ENCODE measurements at regions not wholly inside any gene's neighbourhood (a gene's known extent, or its start where the extent isn't known, plus 50 kb on each side); places are given as distances from the start of the nearest gene placed in this dataset.

GRCh38 chr10:105549731-105550130, 908.6 kb downstream of the SORCS3 start:
- H3K79me2 ChIP-seq (ENCODE audit: control insufficient read depth, insufficient read depth, low read length, unreplicated experiment) = no peaks in the 10 kb centered on the region
- H3K4me1 ChIP-seq (ENCODE audit: control insufficient read depth, insufficient read depth, low read length, unreplicated experiment) = no peaks in the 10 kb centered on the region
- H3K4me3 ChIP-seq (ENCODE audit: low read depth, low read length) = no peak overlapping the region
- no peak overlapping the region for H3K27ac ChIP-seq (ENCODE audit: low read depth, low read length)
- no peaks in the 10 kb centered on the region for H3K36me3 ChIP-seq (ENCODE audit: insufficient read depth, low read length)
- H3K27me3 ChIP-seq (ENCODE audit: insufficient read depth, low read length) = no peaks in the 10 kb centered on the region
- no peak overlapping the region for H2AFZ ChIP-seq (ENCODE audit: low read length, unreplicated experiment)

GRCh38 chr10:105545101-105545500, 904.0 kb downstream of the SORCS3 start:
- no peak overlapping the region for H3K27ac ChIP-seq (ENCODE audit: low read depth, low read length)
- H3K79me2 ChIP-seq (ENCODE audit: control insufficient read depth, insufficient read depth, low read length, unreplicated experiment) = no peaks in the 10 kb centered on the region
- H3K4me3 ChIP-seq (ENCODE audit: low read depth, low read length) = no peak overlapping the region
- H3K36me3 ChIP-seq (ENCODE audit: insufficient read depth, low read length) = no peaks in the 10 kb centered on the region
- H2AFZ ChIP-seq (ENCODE audit: low read length, unreplicated experiment) = no peak overlapping the region
- no peaks in the 10 kb centered on the region for H3K27me3 ChIP-seq (ENCODE audit: insufficient read depth, low read length)
- no peaks in the 10 kb centered on the region for H3K4me1 ChIP-seq (ENCODE audit: control insufficient read depth, insufficient read depth, low read length, unreplicated experiment)

- Histone ChIP-seq H3K4me3 (ENCODE audit: low read depth, low read length) (no peak overlapping the region), H2AFZ (ENCODE audit: low read length, unreplicated experiment) (no peak overlapping the region), H3K4me1 (ENCODE audit: control insufficient read depth, insufficient read depth, low read length, unreplicated experiment) (no peaks in the 10 kb centered on the region), H3K27ac (ENCODE audit: low read depth, low read length) (no peak overlapping the region), H3K36me3 (ENCODE audit: insufficient read depth, low read length) (no peaks in the 10 kb centered on the region), H3K79me2 (ENCODE audit: control insufficient read depth, insufficient read depth, low read length, unreplicated experiment) (no peaks in the 10 kb centered on the region), H3K27me3 (ENCODE audit: insufficient read depth, low read length) (no peaks in the 10 kb centered on the region)
Measured at GRCh38 chr10:105540381-105540780, 899.3 kb downstream of the SORCS3 start.

GRCh38 chr10:105538874-105539273, 897.8 kb downstream of the SORCS3 start:
- H3K79me2 ChIP-seq (ENCODE audit: control insufficient read depth, insufficient read depth, low read length, unreplicated experiment) = no peaks in the 10 kb centered on the region
- no peak overlapping the region for H3K4me3 ChIP-seq (ENCODE audit: low read depth, low read length)
- H3K4me1 ChIP-seq (ENCODE audit: control insufficient read depth, insufficient read depth, low read length, unreplicated experiment) = no peaks in the 10 kb centered on the region
- H3K36me3 ChIP-seq (ENCODE audit: insufficient read depth, low read length) = no peaks in the 10 kb centered on the region
- no peak overlapping the region for H3K27ac ChIP-seq (ENCODE audit: low read depth, low read length)
- H3K27me3 ChIP-seq (ENCODE audit: insufficient read depth, low read length) = no peaks in the 10 kb centered on the region
- no peak overlapping the region for H2AFZ ChIP-seq (ENCODE audit: low read length, unreplicated experiment)

GRCh38 chr10:105535478-105535877, 894.4 kb downstream of the SORCS3 start:
- Histone ChIP-seq H2AFZ (ENCODE audit: low read length, unreplicated experiment) (no peak overlapping the region), H3K79me2 (ENCODE audit: control insufficient read depth, insufficient read depth, low read length, unreplicated experiment) (no peaks in the 10 kb centered on the region), H3K4me1 (ENCODE audit: control insufficient read depth, insufficient read depth, low read length, unreplicated experiment) (no peaks in the 10 kb centered on the region), H3K36me3 (ENCODE audit: insufficient read depth, low read length) (no peaks in the 10 kb centered on the region), H3K27me3 (ENCODE audit: insufficient read depth, low read length) (no peaks in the 10 kb centered on the region), H3K4me3 (ENCODE audit: low read depth, low read length) (no peak overlapping the region), H3K27ac (ENCODE audit: low read depth, low read length) (no peak overlapping the region)

GRCh38 chr10:105534086-105534485, 893.0 kb downstream of the SORCS3 start:
- H3K4me3 ChIP-seq (ENCODE audit: low read depth, low read length) = no peak overlapping the region
- H3K27ac ChIP-seq (ENCODE audit: low read depth, low read length) = no peak overlapping the region
- H3K27me3 ChIP-seq (ENCODE audit: insufficient read depth, low read length) = no peaks in the 10 kb centered on the region
- no peak overlapping the region for H2AFZ ChIP-seq (ENCODE audit: low read length, unreplicated experiment)
- H3K36me3 ChIP-seq (ENCODE audit: insufficient read depth, low read length) = no peaks in the 10 kb centered on the region
- H3K79me2 ChIP-seq (ENCODE audit: control insufficient read depth, insufficient read depth, low read length, unreplicated experiment) = no peaks in the 10 kb centered on the region
- H3K4me1 ChIP-seq (ENCODE audit: control insufficient read depth, insufficient read depth, low read length, unreplicated experiment) = no peaks in the 10 kb centered on the region

GRCh38 chr10:105516511-105516910, 875.4 kb downstream of the SORCS3 start:
- Histone ChIP-seq H3K4me3 (ENCODE audit: low read depth, low read length) (no peak overlapping the region), H3K27ac (ENCODE audit: low read depth, low read length) (no peak overlapping the region), H3K27me3 (ENCODE audit: insufficient read depth, low read length) (no peaks in the 10 kb centered on the region), H2AFZ (ENCODE audit: low read length, unreplicated experiment) (no peak overlapping the region), H3K79me2 (ENCODE audit: control insufficient read depth, insufficient read depth, low read length, unreplicated experiment) (no peaks in the 10 kb centered on the region), H3K4me1 (ENCODE audit: control insufficient read depth, insufficient read depth, low read length, unreplicated experiment) (no peaks in the 10 kb centered on the region), H3K36me3 (ENCODE audit: insufficient read depth, low read length) (no peaks in the 10 kb centered on the region)

GRCh38 chr10:105514106-105514505, 873.0 kb downstream of the SORCS3 start:
- Histone ChIP-seq H3K36me3 (ENCODE audit: insufficient read depth, low read length) (no peaks in the 10 kb centered on the region), H2AFZ (ENCODE audit: low read length, unreplicated experiment) (no peak overlapping the region), H3K79me2 (ENCODE audit: control insufficient read depth, insufficient read depth, low read length, unreplicated experiment) (no peaks in the 10 kb centered on the region), H3K4me3 (ENCODE audit: low read depth, low read length) (no peak overlapping the region), H3K4me1 (ENCODE audit: control insufficient read depth, insufficient read depth, low read length, unreplicated experiment) (no peaks in the 10 kb centered on the region), H3K27ac (ENCODE audit: low read depth, low read length) (no peak overlapping the region), H3K27me3 (ENCODE audit: insufficient read depth, low read length) (no peaks in the 10 kb centered on the region)

GRCh38 chr10:105509517-105509916, 868.4 kb downstream of the SORCS3 start:
- Histone ChIP-seq H3K36me3 (ENCODE audit: insufficient read depth, low read length) (no peaks in the 10 kb centered on the region), H3K4me3 (ENCODE audit: low read depth, low read length) (no peak overlapping the region), H2AFZ (ENCODE audit: low read length, unreplicated experiment) (no peak overlapping the region), H3K27me3 (ENCODE audit: insufficient read depth, low read length) (no peaks in the 10 kb centered on the region), H3K4me1 (ENCODE audit: control insufficient read depth, insufficient read depth, low read length, unreplicated experiment) (no peaks in the 10 kb centered on the region), H3K79me2 (ENCODE audit: control insufficient read depth, insufficient read depth, low read length, unreplicated experiment) (no peaks in the 10 kb centered on the region), H3K27ac (ENCODE audit: low read depth, low read length) (no peak overlapping the region)

GRCh38 chr10:105506262-105506661, 865.2 kb downstream of the SORCS3 start:
- H3K79me2 ChIP-seq (ENCODE audit: control insufficient read depth, insufficient read depth, low read length, unreplicated experiment) = no peaks in the 10 kb centered on the region
- H3K27ac ChIP-seq (ENCODE audit: low read depth, low read length) = no peak overlapping the region
- no peaks in the 10 kb centered on the region for H3K4me1 ChIP-seq (ENCODE audit: control insufficient read depth, insufficient read depth, low read length, unreplicated experiment)
- H3K4me3 ChIP-seq (ENCODE audit: low read depth, low read length) = no peak overlapping the region
- no peak overlapping the region for H2AFZ ChIP-seq (ENCODE audit: low read length, unreplicated experiment)
- H3K27me3 ChIP-seq (ENCODE audit: insufficient read depth, low read length) = no peaks in the 10 kb centered on the region
- no peaks in the 10 kb centered on the region for H3K36me3 ChIP-seq (ENCODE audit: insufficient read depth, low read length)

GRCh38 chr10:105503714-105504113, 862.6 kb downstream of the SORCS3 start:
- no peak overlapping the region for H3K4me3 ChIP-seq (ENCODE audit: low read depth, low read length)
- no peaks in the 10 kb centered on the region for H3K36me3 ChIP-seq (ENCODE audit: insufficient read depth, low read length)
- H3K27me3 ChIP-seq (ENCODE audit: insufficient read depth, low read length) = no peaks in the 10 kb centered on the region
- no peak overlapping the region for H3K27ac ChIP-seq (ENCODE audit: low read depth, low read length)
- H2AFZ ChIP-seq (ENCODE audit: low read length, unreplicated experiment) = no peak overlapping the region
- no peaks in the 10 kb centered on the region for H3K4me1 ChIP-seq (ENCODE audit: control insufficient read depth, insufficient read depth, low read length, unreplicated experiment)
- H3K79me2 ChIP-seq (ENCODE audit: control insufficient read depth, insufficient read depth, low read length, unreplicated experiment) = no peaks in the 10 kb centered on the region

All from ACC112 (cell line).